MM.1S (cell line): ENCODE measurements at regions not wholly inside any gene's neighbourhood (a gene's known extent, or its start where the extent isn't known, plus 50 kb on each side); places are given as distances from the start of the nearest gene placed in this dataset.

ENCODE experiments used
- EZH2 ChIP-seq: fragments of 300-600 bp; sonication (generic); optimal IDR thresholded peaks from 2 replicates; pipeline ENCODE3; 2017; ENCODE audit warnings: low read depth, mild to moderate bottlenecking, antibody characterized with exemption, low read length, mixed read lengths
- EZH2phosphoT487 ChIP-seq: fragments of 300-600 bp; sonication (generic); IDR thresholded peaks from 2 replicates; pipeline ENCODE4 v1.6.1; 2018; ENCODE audit warnings: antibody characterized with exemption, low read length
- TF ChIP-seq, protein P1 (sequence below): fragments of 300-600 bp; sonication (generic); IDR thresholded peaks from 2 replicates; pipeline ENCODE4 v1.5.1; 2016; ENCODE audit warnings: antibody characterized with exemption, low read length, mixed read lengths

DNA sequence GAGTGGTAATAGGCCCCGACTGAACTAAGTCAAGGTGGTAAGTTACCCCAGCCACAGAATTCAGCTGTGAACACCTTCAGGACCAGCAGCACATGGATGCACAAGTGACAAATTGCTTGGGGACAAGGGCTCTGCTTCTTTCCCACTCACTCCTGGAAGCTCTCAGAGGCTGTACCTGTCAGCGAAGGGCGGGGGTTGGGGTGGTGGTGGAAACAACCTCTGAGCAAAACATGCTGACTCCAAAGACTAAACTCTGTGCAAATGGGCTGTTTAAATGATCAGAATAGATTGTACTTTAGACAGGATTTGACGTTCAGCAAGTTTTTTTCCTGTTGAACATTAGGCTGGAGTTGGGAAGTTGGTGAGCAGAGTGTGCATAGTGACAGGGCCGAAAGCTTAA lies 544.5 kb upstream of the ZNF608 start:
- TF ChIP-seq, protein P1, sequence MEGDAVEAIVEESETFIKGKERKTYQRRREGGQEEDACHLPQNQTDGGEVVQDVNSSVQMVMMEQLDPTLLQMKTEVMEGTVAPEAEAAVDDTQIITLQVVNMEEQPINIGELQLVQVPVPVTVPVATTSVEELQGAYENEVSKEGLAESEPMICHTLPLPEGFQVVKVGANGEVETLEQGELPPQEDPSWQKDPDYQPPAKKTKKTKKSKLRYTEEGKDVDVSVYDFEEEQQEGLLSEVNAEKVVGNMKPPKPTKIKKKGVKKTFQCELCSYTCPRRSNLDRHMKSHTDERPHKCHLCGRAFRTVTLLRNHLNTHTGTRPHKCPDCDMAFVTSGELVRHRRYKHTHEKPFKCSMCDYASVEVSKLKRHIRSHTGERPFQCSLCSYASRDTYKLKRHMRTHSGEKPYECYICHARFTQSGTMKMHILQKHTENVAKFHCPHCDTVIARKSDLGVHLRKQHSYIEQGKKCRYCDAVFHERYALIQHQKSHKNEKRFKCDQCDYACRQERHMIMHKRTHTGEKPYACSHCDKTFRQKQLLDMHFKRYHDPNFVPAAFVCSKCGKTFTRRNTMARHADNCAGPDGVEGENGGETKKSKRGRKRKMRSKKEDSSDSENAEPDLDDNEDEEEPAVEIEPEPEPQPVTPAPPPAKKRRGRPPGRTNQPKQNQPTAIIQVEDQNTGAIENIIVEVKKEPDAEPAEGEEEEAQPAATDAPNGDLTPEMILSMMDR, result no peak
- no peak for TF ChIP-seq EZH2
- TF ChIP-seq EZH2phosphoT487, result no peak
